Islet precursor cell (in vitro differentiated cells): ENCODE measurements at regions not wholly inside any gene's neighbourhood (a gene's known extent, or its start where the extent isn't known, plus 50 kb on each side); places are given as distances from the start of the nearest gene placed in this dataset.

ENCODE experiments used
- DNase-seq: peaks from one replicate; pipeline ENCODE4 v3.0.0-alpha.2; 2018

DNA sequence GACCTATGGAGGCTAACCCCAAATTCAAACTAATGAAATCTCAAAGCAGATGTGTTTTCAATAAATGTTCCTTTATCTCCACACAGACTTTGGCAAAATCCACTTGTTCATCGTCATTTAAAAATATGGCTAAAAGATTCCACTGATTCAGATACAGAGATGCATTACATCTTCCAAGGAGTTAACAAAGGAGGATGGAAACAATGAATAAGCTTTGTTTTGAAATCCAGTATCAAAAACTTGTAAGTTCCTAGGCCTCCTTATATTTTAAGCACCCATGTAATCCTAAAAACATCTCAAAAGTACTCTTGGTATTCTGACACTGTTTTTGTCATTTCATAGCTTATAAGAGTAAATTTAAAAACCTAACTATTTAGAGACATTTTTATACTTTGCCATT is 345.6 kb upstream of the ACTBL2 start:
- DNase-seq: no peak

DNA sequence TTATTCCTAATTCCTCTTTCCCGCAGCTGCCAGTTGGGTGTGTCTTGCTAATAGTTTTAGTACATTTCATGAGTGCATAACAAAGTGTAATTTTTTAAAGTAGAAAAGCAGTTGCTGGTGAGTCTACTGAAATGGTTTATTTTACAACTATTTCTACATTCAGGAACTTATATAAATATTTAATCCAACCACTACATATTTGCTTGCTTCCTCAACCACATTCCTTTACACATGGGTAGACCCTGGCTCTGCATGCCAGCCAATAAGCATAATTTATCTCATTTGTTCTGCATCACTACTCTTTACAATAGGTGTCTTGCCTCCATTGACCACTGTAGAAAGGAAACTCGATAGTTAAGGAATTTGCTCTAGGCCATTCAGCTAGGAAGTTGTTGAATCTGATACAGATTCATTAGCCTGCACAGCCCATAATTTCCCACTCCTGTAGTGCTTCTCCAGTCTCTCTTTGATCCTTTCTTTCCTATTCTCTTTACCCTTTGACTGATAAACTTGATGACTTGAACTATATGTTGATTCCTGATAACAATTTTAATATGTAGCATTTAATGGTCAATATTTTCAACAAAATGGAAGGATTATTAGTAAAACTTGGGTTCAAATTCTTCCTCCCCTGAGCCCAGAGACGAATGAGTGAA is 342.5 kb upstream of the ACTBL2 start:
- no peak for DNase-seq

DNA sequence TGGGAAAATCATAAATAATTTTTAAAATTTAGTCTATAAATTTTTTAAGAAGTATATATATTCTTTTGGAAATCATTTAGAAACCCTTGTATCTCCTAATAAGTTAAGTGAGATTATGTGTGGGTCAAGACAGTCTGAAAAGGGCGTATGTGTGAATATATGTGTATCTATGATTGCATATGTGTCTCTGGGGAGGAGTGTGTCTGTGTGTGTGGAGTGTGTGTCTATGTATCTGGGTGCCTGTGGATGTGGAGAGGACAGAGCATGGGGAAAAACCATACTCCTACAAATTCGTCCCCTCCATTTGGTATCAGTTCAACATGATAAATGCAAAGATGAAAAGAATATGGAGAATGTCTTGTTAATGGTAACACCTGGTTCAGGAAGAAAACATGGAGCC is 342.0 kb upstream of the ACTBL2 start:
- no peak for DNase-seq

DNA sequence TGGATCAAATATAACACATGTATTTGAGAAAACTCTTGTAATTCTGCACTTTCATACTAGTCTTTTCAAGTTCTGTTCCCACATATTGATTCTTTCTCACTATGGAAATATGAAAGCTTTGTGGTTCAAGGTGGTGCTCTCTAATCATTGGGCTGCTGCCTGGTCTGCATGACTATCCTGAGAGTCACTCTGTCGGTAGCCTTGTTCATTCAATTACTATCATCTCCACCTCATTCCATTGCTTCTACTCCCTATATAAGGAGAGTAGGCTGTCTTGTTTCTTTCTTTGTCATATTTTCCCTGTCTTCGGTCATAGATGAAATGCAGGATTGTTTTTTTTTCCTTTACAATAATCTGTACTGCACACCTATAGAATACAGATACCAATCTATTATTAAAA is 341.4 kb upstream of the ACTBL2 start:
- no peak for DNase-seq

DNA sequence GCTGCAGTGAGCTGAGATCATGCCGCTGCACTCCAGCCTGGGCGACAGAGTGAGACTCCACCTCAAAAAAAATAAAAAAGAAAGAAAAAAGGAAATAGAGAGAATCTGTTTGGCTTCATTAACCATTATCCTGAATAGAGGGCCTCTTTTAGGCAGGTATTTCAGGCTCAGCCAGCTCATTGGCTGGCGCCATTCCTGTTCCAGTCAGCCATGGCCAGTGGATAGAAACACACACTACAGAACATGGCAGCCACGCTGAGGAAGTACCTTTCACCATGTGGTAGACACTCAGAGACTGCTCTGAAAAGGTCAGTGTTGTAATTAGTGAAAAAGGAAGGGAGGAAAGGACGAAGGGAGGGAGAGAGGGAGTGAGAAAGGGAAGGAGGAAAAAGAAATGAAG is 340.0 kb upstream of the ACTBL2 start:
- no peak for DNase-seq

DNA sequence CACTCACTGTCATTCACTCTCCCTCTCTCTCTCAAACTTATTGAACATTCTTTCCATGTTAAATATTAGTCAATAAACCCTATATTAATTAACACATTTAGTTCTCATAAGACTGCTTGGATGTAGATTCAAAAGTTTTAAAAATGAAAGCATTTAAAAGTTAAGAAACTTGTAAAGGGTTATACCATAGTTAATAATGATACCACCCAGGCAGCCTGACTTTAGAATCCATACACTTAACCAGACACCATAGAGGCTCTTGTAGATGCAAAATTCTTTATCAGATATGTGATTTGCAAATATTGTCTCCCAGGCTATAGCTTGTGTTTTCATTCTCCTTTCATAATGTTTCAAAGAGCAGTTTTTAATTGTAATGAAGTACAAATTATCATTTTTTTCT is 335.8 kb upstream of the ACTBL2 start:
- no peak for DNase-seq

DNA sequence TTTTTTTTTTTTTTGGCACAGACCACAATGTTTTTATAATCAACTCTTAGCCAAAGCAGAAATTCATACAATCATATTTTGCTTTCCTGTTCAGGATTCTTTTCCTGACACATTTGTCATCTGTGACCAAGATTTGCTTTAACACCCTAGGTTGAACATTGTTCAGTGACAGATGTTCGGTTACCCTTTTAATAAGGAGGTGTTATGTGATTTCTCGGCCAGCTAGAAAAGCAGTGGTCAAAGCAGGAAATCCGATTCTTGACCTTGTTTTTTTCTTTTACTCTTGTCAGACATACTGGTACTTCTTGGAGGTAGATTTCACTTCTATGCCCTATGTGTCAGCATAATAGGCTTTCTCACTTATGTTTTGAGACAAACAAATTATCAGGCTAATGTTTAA is 335.3 kb upstream of the ACTBL2 start:
- DNase-seq: no peak

DNA sequence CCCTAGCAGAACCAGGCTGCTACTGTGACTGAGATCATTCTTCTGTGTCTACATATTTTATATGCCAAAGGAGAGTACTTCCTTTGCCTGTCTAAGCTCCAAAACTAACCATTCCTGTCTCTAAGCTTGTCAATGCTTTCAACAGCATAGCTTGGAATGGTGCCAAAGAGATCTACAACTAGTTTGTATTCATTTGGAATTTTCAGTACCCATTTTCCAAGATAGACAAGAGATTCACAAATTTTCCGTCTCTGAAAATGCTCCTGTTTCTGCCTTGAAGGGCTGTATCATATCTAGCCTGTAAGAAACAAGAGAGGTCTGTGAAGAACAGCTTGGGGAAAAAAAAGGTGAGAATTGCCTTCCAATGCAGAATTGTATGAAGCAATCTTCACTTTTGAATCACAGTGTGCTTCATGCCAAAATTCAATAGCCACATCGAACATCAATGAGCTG is 334.4 kb upstream of the ACTBL2 start:
- DNase-seq: no peak

DNA sequence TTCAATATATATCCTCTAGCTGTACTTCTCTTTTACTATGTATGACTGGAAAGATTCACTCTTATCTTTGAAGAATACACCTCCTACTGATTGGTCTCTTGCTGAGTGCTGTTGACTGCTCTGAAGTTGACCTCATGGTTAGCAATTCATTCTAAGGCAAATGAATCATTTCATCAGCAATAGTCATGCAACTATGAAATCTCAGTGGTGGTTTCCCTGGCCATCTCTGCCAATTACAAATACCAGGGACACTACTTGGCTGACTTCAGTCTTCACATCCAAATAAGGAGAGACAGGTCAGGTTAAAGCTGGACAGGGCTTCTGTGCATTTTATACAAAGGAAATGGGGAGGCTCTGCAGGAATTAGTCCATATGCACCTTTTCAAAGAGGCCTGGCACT is 333.5 kb upstream of the ACTBL2 start:
- DNase-seq: peak; percentile 49

DNA sequence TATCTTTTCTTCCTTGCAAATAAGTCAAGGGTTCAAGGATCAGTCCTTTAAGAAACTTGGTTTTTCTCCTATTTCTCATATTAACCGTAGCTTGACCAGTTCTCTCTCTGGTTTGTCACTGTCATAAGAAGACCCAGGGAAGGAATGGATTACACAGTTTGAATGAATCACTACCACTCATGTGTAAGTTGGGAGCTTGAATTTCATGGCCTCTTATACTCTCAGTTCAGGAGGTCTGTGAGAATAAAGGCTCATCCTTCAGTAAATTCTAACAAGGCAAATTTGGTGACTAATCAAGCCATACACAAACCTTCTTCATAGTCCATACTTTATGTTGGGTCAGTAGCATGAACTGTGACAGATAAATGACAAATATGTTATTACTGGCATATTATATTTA is 323.1 kb upstream of the ACTBL2 start:
- no peak for DNase-seq

DNA sequence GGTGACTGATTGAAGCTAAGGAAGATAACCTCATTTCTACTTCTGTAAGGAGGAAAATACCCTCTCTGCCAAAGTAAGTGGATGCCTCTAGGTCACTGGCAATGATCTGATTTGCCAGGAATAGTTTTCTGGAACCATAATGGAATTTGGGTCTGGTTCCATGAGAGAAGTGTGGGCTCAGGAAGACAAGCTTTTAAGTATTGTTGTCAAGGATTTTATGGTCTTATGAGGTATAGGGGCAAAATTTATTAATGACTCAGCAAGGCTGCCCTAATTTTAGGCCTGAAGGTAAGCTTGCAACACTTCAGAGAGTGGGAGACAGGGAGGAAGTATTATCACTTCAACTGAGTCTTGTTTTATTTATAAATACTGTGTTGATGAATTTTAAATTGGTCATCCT is 322.6 kb upstream of the ACTBL2 start:
- DNase-seq: no peak

DNA sequence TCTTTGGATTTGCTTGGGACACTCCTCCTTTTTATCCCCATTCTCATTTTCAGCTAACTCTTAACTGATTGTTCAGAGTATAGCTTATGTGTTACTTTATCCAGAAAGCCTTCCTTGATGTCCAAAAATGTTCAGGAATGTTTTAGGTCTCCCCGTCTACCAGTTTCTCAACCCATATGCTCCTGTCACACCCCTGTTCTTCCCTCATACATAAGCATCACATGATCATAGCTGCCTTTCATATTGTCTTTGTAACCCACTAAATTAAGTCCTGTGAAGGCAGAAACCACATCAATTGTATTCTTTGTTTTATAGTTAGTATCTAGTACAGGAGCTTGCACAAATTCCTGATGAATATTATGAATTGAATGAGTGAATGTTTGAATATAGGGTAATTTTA is 321.9 kb upstream of the ACTBL2 start:
- DNase-seq: no peak

DNA sequence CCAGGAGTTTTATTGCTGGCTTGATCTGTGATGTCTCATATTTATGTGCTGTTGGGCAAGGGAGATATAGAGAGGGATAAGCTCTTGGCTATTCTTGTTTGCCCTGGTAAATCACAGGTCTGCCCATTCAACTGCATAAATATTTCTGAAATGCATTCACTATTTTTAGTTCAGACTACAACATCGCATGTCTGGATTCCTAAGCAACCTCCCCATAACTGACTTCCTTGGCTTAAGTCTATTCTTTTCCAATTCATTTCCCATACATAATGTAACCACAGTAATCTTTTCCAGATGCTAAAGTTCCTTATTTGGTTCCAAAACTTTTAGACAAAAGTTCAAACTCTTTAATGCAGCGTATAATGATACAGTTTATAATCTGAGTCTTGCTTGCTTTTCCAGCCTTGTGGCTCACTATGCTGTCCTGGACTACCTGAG is 321.4 kb upstream of the ACTBL2 start:
- no peak for DNase-seq

DNA sequence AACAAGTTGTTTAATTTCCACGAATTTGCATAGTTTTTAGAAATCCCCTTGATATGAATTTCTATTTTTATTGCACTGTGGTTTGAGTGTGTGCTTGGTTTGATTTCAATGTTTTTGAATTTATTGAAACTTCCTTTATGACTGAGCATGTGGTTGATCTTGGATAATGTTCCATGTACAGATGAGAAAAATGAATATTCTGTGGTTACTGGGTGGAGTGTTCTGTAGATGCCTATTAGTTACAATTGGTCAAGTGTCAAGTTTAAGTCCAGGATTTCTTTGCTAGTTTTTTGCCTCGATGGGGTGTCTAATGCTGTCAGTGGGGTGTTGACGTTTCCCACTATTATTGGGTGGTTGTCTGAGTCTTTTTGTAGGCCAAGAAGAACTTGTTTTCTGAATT is 319.5 kb upstream of the ACTBL2 start:
- DNase-seq: no peak

DNA sequence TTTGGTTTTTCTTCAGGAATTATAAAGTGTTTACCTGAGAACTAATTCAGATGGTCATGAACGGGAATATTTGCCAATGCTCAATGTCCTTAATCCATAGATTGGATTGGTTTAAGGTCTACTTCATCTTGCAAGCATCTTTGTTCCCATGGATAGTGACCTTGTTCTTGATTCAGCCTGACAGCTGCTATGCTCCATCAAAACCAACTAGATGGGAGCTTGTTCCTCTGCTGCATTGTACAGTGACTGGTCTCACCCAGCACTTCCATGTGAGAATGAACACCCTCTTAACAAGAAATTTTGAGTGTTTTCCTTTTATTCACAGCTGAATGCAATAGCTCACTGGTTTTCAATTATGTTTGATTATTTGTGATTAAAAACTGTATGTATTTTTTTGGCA is 312.6 kb upstream of the ACTBL2 start:
- no peak for DNase-seq

DNA sequence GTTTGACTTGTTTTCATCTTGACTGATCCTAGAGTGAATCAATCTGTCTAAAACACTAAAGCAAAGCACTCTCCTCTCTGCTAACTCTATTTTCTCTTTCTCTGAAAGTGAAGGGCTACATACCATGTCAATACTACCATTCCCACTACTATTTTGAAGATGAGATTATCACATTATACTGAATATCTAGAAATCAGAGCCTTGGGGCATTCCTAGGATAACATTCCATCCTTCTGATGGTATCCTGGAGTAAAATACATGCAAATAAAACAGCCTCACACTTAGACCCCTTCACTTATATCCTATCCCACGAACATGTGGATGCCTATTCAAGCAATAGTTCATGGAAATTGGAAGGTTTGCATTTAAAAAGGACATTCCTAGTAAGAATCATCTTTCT is 309.3 kb upstream of the ACTBL2 start:
- no peak for DNase-seq

DNA sequence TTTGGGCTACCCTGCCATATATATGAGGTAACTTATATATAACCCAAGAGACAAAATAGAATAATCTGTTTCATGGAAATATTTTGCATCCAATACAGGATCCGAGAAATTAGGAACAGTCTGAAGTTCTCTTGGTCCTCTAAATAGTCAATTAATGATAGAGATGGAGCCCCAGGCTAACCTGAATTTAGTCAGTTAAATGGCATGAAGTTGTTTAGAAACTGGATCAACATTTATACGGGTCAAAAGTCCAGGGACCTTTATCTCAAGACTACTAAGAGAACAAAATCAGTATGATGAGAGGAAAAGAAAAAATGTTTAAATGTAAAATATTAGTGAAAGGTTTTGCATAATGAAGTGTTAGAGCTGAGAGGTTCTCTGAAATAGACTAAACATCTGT is 303.3 kb upstream of the ACTBL2 start:
- DNase-seq: no peak

DNA sequence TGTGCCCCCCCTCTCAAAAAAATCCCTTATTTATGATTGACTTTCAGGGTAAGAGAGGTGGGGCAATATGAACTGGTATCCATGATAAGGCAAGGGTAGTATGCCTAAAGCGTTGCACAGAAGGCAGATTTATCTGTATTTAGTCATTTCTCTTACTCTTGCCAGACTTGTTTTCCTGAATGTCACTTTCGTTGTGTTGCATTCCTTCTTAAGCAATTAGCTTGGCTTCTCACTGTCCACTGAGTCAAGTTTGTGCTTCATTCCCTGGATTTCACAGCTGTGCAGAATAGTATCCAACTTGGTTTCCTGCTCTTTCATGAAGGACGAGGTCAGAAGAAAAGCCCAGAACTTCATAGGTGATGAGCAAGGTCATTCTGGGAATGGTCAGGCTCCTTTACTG is 301.5 kb upstream of the ACTBL2 start:
- DNase-seq: no peak

DNA sequence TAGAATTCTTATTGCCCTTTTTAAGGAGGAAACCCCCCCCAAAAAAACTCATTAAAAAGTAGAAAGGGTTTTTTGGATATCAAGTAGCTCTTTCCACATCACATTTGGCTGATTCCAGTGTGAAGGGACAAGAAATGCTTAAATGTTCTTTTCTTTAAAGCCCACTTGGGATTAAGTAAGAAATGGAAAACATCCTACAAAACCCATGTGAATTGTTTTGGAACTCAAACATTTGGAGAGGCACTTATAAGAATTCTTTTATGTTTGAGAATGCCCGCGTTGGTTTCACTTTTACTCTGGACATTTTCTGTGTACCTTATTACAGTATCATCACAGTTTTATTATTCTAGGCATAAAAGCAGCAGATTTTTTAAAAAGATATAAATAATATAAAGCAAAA is 301.1 kb upstream of the ACTBL2 start:
- no peak for DNase-seq

DNA sequence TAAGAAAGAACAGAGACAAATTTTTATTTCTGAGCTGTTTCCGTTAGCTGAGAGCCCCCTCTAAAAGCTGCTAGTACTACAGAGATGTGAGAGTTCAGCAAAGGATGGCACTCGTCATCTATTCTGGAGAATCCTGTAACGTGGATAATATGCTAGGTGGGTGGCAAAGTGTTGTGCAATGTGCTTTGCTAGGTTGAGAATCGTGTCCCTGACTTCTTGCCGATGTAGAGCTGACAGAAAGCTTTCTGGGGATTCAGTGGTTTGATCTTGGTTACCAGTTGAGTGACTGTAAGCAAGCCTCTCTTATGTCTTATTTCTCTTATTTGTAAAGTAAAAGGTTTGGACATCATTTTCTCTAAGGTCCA is 298.3 kb upstream of the ACTBL2 start:
- no peak for DNase-seq

DNA sequence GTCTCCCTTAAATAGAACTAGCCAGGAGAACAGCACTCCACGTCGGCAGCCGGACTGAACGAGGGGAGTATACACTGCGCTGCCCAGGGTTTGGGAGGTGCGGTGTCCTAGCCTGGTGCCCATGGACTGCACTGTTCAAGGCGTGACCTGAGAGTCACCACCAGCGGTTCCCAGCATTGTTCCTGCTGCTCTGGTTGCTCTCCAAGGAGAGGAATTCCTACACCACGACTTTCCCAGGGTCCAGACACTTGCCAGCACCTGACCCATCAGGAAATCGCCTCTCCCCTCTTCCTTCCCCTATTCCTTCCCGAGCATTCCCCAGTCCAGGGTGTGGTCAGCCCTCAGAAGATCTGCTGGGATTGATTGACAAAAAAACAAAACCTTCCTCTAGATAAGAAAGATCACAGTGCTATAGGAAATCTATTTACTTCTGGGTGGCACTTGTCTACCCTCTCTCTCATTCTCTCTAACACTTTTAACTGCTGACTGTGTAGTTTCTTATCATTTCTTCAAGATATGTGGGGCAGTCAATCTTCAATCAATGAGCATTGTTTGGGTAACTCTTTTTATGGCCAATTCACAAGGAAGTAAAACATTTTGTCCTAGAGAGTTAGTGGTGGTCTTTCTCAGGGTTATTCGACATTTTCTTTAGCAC is 297.8 kb upstream of the ACTBL2 start:
- peak; percentile 86 for DNase-seq

DNA sequence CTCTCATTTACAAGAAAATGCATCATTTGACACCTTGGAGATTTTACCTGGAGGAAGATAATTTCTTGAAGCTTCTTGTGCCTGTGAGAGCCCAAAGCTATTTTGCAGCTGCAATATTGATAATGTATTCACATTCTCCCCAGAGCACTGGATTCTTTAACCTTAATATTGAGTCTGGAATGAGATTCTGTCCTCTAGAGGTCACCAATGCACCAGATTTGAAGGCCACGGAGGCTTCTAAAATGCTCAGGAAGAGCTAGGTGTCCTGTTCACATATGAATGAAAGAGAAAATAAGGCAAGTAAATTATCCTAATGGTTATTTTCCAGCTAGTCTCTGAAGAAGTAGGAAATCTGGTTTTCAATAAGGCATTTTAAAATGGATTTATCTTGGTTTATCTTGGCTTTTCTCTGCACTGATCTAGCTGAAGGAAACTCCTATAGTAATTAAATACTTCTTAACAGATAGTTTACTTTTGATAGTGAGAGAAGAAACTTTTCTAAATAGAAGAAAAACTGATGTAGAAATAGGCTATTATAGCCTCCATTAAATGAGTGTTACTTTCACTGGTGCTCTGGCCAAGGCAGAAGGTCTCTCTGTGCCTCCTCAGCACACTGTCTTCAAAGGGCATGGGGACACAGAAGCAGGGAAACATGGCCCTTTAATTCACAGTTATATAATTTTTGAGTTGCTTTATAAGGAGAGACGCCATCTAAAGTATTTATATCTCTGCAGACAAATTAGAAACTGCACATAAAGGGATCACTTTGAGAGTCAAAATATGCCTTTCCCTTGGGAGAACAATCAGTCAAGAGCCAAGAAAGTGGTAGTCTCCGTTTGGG is 297.0 kb upstream of the ACTBL2 start:
- DNase-seq: peak; percentile 65

DNA sequence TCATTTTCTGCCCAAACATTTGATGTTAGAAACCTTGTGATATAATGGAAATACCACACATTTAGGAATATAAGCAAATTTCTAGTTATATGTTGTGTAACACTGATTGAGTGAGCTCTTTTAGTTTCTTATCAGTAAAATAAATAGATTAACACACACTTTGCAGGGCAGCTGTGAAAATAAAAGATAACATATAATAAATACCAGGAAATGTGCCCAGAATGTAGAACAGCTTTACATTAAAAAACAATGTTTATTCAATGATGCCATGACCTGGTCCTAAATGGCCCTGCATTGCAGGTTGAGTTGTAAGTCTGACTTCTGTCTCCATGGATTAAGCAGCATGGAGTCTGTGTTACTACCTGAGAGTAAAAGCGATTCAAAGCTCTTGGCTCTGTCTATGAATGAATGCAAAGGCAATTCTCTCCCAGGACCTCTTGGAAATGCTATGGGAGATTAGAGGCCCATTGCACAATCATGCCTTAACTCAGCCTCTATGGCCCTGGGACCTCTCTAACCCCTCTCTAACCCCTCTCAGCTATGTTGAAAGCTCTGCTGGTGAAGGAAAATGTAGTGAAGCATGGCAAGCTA is 296.0 kb upstream of the ACTBL2 start:
- DNase-seq: no peak

DNA sequence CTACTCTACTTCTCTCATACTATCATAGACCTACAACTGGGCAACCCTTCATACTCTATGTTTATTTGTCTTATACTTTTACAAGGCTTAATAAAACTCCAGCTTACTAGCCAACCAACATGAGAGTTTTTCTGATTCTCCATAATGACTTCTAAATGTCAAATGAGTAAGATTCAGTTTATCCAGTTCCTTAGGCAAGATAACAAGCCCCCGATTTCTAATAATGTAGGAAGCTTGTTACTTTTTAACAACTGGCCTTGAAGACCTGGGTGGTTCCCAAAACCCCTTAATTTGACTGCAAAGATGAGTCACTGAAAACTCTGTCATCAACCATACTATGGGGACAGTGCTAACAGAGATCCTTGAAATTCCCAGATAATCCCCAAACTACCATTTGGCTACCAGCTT is 294.6 kb upstream of the ACTBL2 start:
- no peak for DNase-seq
